ENCODE measurements at regions not wholly inside any gene's neighbourhood (a gene's known extent, or its start where the extent isn't known, plus 50 kb on each side); places are given as distances from the start of the nearest gene placed in this dataset.

DNA sequence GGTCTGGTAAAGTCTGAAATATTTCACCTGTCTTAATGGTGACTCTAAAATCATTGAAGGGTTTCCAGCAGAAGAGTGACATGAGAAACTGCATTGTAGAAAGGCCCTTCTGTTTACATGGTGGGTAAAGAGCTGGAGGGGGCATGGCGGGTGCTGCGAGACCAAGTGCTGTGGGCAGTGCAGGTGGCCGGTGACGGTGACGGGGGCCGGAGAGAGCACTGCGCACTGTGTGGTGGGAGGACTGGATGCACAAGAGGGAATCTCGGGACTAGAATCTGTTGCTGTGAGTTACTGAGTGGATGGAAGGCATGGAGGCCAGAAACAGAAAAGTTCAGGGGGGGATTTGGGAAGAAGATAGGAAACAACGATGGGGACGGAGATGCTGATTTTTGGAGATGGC is 218.7 kb downstream of the USP6NL start:
- H3K27me3 Mint-ChIP-seq = no peaks in the 10 kb centered on the region
- DNase-seq (no peak), ATAC-seq (ENCODE audit: low read depth) (no peak)
- POLR2A ChIA-PET = no interaction called here
- TF ChIP-seq, protein P1, sequence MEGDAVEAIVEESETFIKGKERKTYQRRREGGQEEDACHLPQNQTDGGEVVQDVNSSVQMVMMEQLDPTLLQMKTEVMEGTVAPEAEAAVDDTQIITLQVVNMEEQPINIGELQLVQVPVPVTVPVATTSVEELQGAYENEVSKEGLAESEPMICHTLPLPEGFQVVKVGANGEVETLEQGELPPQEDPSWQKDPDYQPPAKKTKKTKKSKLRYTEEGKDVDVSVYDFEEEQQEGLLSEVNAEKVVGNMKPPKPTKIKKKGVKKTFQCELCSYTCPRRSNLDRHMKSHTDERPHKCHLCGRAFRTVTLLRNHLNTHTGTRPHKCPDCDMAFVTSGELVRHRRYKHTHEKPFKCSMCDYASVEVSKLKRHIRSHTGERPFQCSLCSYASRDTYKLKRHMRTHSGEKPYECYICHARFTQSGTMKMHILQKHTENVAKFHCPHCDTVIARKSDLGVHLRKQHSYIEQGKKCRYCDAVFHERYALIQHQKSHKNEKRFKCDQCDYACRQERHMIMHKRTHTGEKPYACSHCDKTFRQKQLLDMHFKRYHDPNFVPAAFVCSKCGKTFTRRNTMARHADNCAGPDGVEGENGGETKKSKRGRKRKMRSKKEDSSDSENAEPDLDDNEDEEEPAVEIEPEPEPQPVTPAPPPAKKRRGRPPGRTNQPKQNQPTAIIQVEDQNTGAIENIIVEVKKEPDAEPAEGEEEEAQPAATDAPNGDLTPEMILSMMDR (IDR thresholded peaks at IDR 0.05) = no peak
- intact Hi-C loops (cut with micrococcal nuclease) = no loop called here
- H3K27ac Mint-ChIP-seq = no peak overlapping the region
- H3K4me1 Mint-ChIP-seq = no peaks in the 10 kb centered on the region
- H3K36me3 Mint-ChIP-seq (ENCODE audit: low read depth) = no peaks in the 10 kb centered on the region
- no peak overlapping the region for H3K4me3 Mint-ChIP-seq
- no peaks in the 10 kb centered on the region for H3K9me3 Mint-ChIP-seq
- CTCF ChIA-PET = no interaction called here

GRCh38 chr10:11388996-11389395 is 222.5 kb downstream of the USP6NL start:
- ChIA-PET POLR2A (no interaction called here), CTCF (no interaction called here)
- ATAC-seq (ENCODE audit: low read depth) (no peak), DNase-seq (no peak)
- Mint-ChIP-seq H3K27ac (no peak overlapping the region), H3K4me3 (no peak overlapping the region), H3K36me3 (ENCODE audit: low read depth) (no peaks in the 10 kb centered on the region), H3K4me1 (peaks cover 3% of the 10 kb centered on the region), H3K9me3 (no peaks in the 10 kb centered on the region), H3K27me3 (no peaks in the 10 kb centered on the region)
- TF ChIP-seq, protein P1 (IDR thresholded peaks at IDR 0.05) = no peak
- intact Hi-C loops (cut with micrococcal nuclease) = no loop called here

- Mint-ChIP-seq H3K9me3 (no peaks in the 10 kb centered on the region), H3K4me3 (no peak overlapping the region), H3K27me3 (peaks cover under 1% of the 10 kb centered on the region), H3K4me1 (peaks cover 3% of the 10 kb centered on the region), H3K27ac (no peak overlapping the region), H3K36me3 (ENCODE audit: low read depth) (no peaks in the 10 kb centered on the region)
- CTCF ChIA-PET = no interaction called here
- TF ChIP-seq, protein P1 (IDR thresholded peaks at IDR 0.05) = no peak
- ATAC-seq (ENCODE audit: low read depth) (no peak), DNase-seq (no peak)
- intact Hi-C loops (cut with micrococcal nuclease) = no loop called here
- POLR2A ChIA-PET = no interaction called here
Observed at GRCh38 chr10:11387551-11388222, 223.8 kb downstream of the USP6NL start.

DNA sequence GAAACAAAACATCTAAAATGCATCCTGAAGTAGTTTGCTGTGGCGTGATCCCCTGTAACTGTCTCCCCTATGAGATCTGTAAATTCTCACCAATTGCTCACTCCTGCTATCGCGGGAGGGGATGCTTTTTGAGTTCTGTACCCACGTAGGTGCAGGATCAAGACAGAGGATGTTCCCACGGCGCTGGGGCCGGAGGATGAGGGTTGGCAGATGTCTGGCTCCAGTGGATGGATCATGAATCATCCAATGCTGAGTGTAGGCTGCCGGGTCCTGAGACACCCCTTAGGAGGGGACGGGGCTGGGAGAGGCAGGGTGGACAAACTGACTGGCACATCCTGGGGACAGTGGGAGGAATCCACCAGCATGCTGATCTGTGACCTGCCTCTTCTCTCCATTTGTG is 224.4 kb downstream of the USP6NL start:
- ChIA-PET CTCF (no interaction called here), POLR2A (no interaction called here)
- intact Hi-C loops (cut with micrococcal nuclease) = no loop called here
- no peak overlapping the region for H3K27ac Mint-ChIP-seq
- H3K9me3 Mint-ChIP-seq = no peaks in the 10 kb centered on the region
- TF ChIP-seq, protein P1 (IDR thresholded peaks at IDR 0.05) = no peak
- DNase-seq (no peak), ATAC-seq (ENCODE audit: low read depth) (no peak)
- H3K4me3 Mint-ChIP-seq = no peak overlapping the region
- H3K27me3 Mint-ChIP-seq = peaks cover 5% of the 10 kb centered on the region
- H3K36me3 Mint-ChIP-seq (ENCODE audit: low read depth) = no peaks in the 10 kb centered on the region
- peaks cover 3% of the 10 kb centered on the region for H3K4me1 Mint-ChIP-seq

All from activated B cell treated with CpG ODN at 0.5 μM for 24 hours (primary cell).